MCF 10A (cell line): ENCODE measurements at regions not wholly inside any gene's neighbourhood (a gene's known extent, or its start where the extent isn't known, plus 50 kb on each side); places are given as distances from the start of the nearest gene placed in this dataset.

Experiments
- BruUV-seq: library from RNA; stranded (reverse); fragments of 400-500 nt; replicated peaks from 2 replicates; lab custom pipeline; 2021; lab: Mats Ljungman, UMichigan
- CTCF ChIA-PET: fragments of 300-600 bp; sonication (Branson Sonifier 250); formaldehyde crosslinking; extraction: SDS; loops from one replicate; lab custom pipeline; 2021; ENCODE audit warnings: antibody characterized with exemption, inconsistent platforms; lab: Yijun Ruan, JAX
- POLR2A ChIA-PET: fragments of 300-600, 350-650 bp; sonication (Branson Sonifier 250); formaldehyde crosslinking; extraction: SDS; loops from one replicate; lab custom pipeline; 2020; ENCODE audit warnings: antibody characterized with exemption, inconsistent platforms; lab: Yijun Ruan, JAX
- DNase-seq: peaks from one replicate; pipeline ENCODE4 v3.0.0-alpha.2; 2018; ENCODE audit not compliant: unreplicated experiment
- H3K27ac Mint-ChIP-seq: one replicate; pipeline ENCODE4 v1.8.0; 2022; ENCODE audit warnings: mild to moderate bottlenecking, low read depth, mixed read lengths; ENCODE audit not compliant: unreplicated experiment
- H3K27me3 Mint-ChIP-seq: one replicate; pipeline ENCODE4 v1.8.0; 2022; ENCODE audit warnings: mixed read lengths; ENCODE audit not compliant: insufficient read depth, unreplicated experiment
- H3K36me3 Mint-ChIP-seq: one replicate; pipeline ENCODE4 v1.8.0; 2022; ENCODE audit warnings: mild to moderate bottlenecking, moderate library complexity, mixed read lengths; ENCODE audit not compliant: insufficient read depth, unreplicated experiment
- H3K4me1 Mint-ChIP-seq: one replicate; pipeline ENCODE4 v1.8.0; 2022; ENCODE audit warnings: mixed read lengths; ENCODE audit not compliant: insufficient read depth, unreplicated experiment
- H3K4me3 Mint-ChIP-seq: one replicate; pipeline ENCODE4 v1.8.0; 2022; ENCODE audit warnings: mild to moderate bottlenecking, moderate library complexity, mixed read lengths; ENCODE audit not compliant: unreplicated experiment
- H3K9me3 Mint-ChIP-seq: one replicate; pipeline ENCODE4 v1.8.0; 2022; ENCODE audit warnings: mixed read lengths; ENCODE audit not compliant: unreplicated experiment
- intact Hi-C: fragments of 100-400 bp; cut with micrococcal nuclease; formaldehyde crosslinking; loops from 2 replicates; pipeline ENCODE4 v1.14.1; 2022
- TF ChIP-seq, protein P1 (sequence below): fragments of 200-600 bp; IDR thresholded peaks from one replicate; pipeline ENCODE4 v1.8.0; 2022; ENCODE audit warnings: antibody characterized with exemption, mild to moderate bottlenecking; ENCODE audit not compliant: unreplicated experiment

GRCh38 chr4:11497972-11498371 lies 69.3 kb upstream of the HS3ST1 start:
- Mint-ChIP-seq H3K27ac (no peak overlapping the region), H3K36me3 (no peaks in the 10 kb centered on the region), H3K9me3 (no peaks in the 10 kb centered on the region), H3K27me3 (no peaks in the 10 kb centered on the region), H3K4me1 (peaks cover 29% of the 10 kb centered on the region), H3K4me3 (no peak overlapping the region)
- intact Hi-C loops, result loop anchor here (5.0 kb wide), 1 partner anchor 71 kb away; the partner anchor contains the start of gene HS3ST1
- CTCF ChIA-PET, result interaction anchor here (0.5 to 0.7 kb wide), 3 partner anchors 68 to 807 kb away, joined by 3 to 4 read pairs (median 3); no protein-coding TSS in a partner anchor
- DNase-seq, result no peak
- POLR2A ChIA-PET, result no interaction called here
- no TSS peak for BruUV-seq
- TF ChIP-seq, protein P1, sequence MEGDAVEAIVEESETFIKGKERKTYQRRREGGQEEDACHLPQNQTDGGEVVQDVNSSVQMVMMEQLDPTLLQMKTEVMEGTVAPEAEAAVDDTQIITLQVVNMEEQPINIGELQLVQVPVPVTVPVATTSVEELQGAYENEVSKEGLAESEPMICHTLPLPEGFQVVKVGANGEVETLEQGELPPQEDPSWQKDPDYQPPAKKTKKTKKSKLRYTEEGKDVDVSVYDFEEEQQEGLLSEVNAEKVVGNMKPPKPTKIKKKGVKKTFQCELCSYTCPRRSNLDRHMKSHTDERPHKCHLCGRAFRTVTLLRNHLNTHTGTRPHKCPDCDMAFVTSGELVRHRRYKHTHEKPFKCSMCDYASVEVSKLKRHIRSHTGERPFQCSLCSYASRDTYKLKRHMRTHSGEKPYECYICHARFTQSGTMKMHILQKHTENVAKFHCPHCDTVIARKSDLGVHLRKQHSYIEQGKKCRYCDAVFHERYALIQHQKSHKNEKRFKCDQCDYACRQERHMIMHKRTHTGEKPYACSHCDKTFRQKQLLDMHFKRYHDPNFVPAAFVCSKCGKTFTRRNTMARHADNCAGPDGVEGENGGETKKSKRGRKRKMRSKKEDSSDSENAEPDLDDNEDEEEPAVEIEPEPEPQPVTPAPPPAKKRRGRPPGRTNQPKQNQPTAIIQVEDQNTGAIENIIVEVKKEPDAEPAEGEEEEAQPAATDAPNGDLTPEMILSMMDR, result no peak

GRCh38 chr4:11497212-11497806 lies 68.6 kb upstream of the HS3ST1 start:
- DNase-seq, result peak; percentile 27
- POLR2A ChIA-PET, result no interaction called here
- Mint-ChIP-seq H3K4me1 (peaks cover 29% of the 10 kb centered on the region), H3K36me3 (no peaks in the 10 kb centered on the region), H3K4me3 (no peak overlapping the region), H3K27ac (no peak overlapping the region), H3K27me3 (no peaks in the 10 kb centered on the region), H3K9me3 (no peaks in the 10 kb centered on the region)
- intact Hi-C loops, result loop anchor here (5.0 kb wide), 1 partner anchor 70 kb away; the partner anchor contains the start of gene HS3ST1
- TF ChIP-seq, protein P1, result no peak
- no TSS peak for BruUV-seq
- CTCF ChIA-PET, result interaction anchor here (0.7 kb wide), 1 partner anchor 67 kb away, joined by 4 read pairs; no protein-coding TSS in a partner anchor

DNA sequence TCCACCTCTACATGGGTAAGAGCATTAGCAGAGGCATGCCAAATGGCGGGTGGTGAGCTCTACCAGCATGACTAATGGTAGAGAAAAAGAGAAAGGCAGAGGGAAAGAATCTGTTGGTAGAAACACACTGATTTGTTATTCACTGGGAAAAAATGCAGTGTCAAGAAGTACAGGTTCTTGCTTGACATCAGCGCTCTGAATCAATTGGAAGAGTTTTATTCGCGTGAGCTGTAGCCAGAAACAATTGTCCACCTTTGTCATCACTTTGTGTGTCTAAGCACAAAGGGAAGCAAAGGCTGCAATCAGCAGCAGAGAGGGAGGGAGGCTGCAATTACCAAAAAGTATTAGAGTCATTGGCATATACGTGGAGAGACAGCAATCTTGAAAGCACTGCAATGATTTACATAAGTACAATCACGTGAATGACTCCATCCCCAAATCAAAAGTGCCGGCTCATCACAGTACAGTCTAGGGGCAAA lies 67.7 kb upstream of the HS3ST1 start:
- Mint-ChIP-seq H3K9me3 (no peaks in the 10 kb centered on the region), H3K27ac (peak overlapping the region; percentile 17), H3K27me3 (no peaks in the 10 kb centered on the region), H3K4me3 (peak overlapping the region; percentile 13), H3K36me3 (no peaks in the 10 kb centered on the region), H3K4me1 (peaks cover 29% of the 10 kb centered on the region)
- no TSS peak for BruUV-seq
- DNase-seq, result peak; percentile 61
- intact Hi-C loops, result loop anchor here (5.0 kb wide), 1 partner anchor 69 kb away; the partner anchor contains the start of gene HS3ST1
- TF ChIP-seq, protein P1, result no peak
- ChIA-PET POLR2A (interaction anchor here (0.9 to 1.4 kb wide), 4 partner anchors 9 to 252 kb away, joined by 3 to 6 read pairs (median 4); no protein-coding TSS in a partner anchor), CTCF (interaction anchor here (0.6 to 1.6 kb wide), 5 partner anchors 67 to 983 kb away, joined by 3 to 7 read pairs (median 3); no protein-coding TSS in a partner anchor)

DNA sequence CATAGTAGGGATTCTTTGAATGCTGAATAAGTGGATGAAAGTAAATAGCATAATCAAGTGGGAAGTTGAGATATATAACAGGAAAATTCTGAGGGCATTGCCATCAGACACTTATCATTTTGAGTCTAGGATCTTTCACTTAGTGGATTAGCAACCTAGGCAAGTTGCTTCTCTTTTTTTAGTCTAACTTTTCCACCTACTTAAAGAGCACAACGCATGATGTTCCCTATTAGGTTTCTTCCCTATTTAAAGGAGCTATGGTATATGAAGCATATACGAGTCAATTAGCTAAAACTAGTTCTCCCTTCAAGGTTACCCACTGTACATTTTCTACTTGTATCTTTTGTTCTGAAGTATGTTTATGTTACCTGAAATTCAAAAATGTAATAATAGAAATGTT lies 67.1 kb upstream of the HS3ST1 start:
- TF ChIP-seq, protein P1, result no peak
- Mint-ChIP-seq H3K9me3 (no peaks in the 10 kb centered on the region), H3K4me3 (no peak overlapping the region), H3K27ac (peak overlapping the region; percentile 17), H3K27me3 (no peaks in the 10 kb centered on the region), H3K4me1 (peaks cover 29% of the 10 kb centered on the region), H3K36me3 (no peaks in the 10 kb centered on the region)
- BruUV-seq, result no TSS peak
- no peak for DNase-seq
- ChIA-PET POLR2A (interaction anchor here (0.9 to 1.4 kb wide), 4 partner anchors 10 to 252 kb away, joined by 3 to 6 read pairs (median 4); no protein-coding TSS in a partner anchor), CTCF (interaction anchor here (0.6 to 1.6 kb wide), 6 partner anchors 66 to 982 kb away, joined by 3 to 7 read pairs (median 3); no protein-coding TSS in a partner anchor)
- intact Hi-C loops, result loop anchor here (5.0 kb wide), 1 partner anchor 69 kb away; the partner anchor contains the start of gene HS3ST1
